Fibroblast of lung (primary cell): ENCODE measurements at regions not wholly inside any gene's neighbourhood (a gene's known extent, or its start where the extent isn't known, plus 50 kb on each side); places are given as distances from the start of the nearest gene placed in this dataset.
"Not testable (repeated sequence)": the region's sequence is repeated elsewhere in the genome, so short reads cannot be mapped to it uniquely, and the experiment has no call there.

Experiments used
- DNase-seq, 2 donors: peaks; one replicate each; pipeline versions ENCODE4 v3.0.0 to v3.0.0-alpha.2; 2010; ENCODE audit warnings: low read depth in 2 of 2
- H2AFZ ChIP-seq: 2 replicates; pipeline ENCODE4 v1.5.1; 2012; ENCODE audit warnings: low read length, control low read depth, inconsistent platforms
- H3K27ac ChIP-seq: 2 replicates; pipeline ENCODE4 v1.5.1; 2011; ENCODE audit warnings: low read length, control low read depth; ENCODE audit not compliant: insufficient read depth
- H3K27me3 ChIP-seq: 2 replicates; pipeline ENCODE4 v1.5.1; 2011; ENCODE audit warnings: mild to moderate bottlenecking, low read length; ENCODE audit not compliant: control insufficient read depth, insufficient read depth
- H3K36me3 ChIP-seq: 2 replicates; pipeline ENCODE4 v1.5.1; 2011; ENCODE audit warnings: low read length; ENCODE audit not compliant: control insufficient read depth, insufficient read depth
- H3K4me1 ChIP-seq: 2 replicates; pipeline ENCODE4 v1.5.1; 2011; ENCODE audit warnings: low read length; ENCODE audit not compliant: control insufficient read depth, insufficient read depth; ENCODE audit errors: extremely low read depth
- H3K4me2 ChIP-seq: 2 replicates; pipeline ENCODE4 v1.5.1; 2011; ENCODE audit warnings: low read length, control low read depth; ENCODE audit not compliant: insufficient read depth; ENCODE audit errors: extremely low read depth
- H3K4me3 ChIP-seq, 4 experiments: fragments of 200-600 bp in 1 of 4; sonication (generic) in 1 of 4; replicated peaks in 1 of 4; 2 replicates each; pipeline ENCODE4 v1.5.1; 2011 to 2016; ENCODE audit warnings: low read length in 4 of 4, low read depth in 3 of 4, mild to moderate bottlenecking in 3 of 4, control low read depth in 2 of 4, inconsistent platforms in 1 of 4, mixed read lengths in 1 of 4; ENCODE audit not compliant: insufficient read depth in 1 of 4; ENCODE audit errors: control extremely low read depth in 1 of 4
- H3K79me2 ChIP-seq: 2 replicates; pipeline ENCODE4 v1.5.1; 2012; ENCODE audit warnings: mild to moderate bottlenecking, low read length, inconsistent platforms; ENCODE audit not compliant: control insufficient read depth, insufficient read depth
- H3K9ac ChIP-seq: 2 replicates; pipeline ENCODE4 v1.5.1; 2011; ENCODE audit warnings: mild to moderate bottlenecking, low read length, control low read depth; ENCODE audit not compliant: insufficient read depth
- H3K9me3 ChIP-seq: 2 replicates; pipeline ENCODE4 v1.5.1; 2012; ENCODE audit warnings: low read depth, low read length; ENCODE audit not compliant: control insufficient read depth, insufficient read depth
- H4K20me1 ChIP-seq: 2 replicates; pipeline ENCODE4 v1.5.1; 2011; ENCODE audit warnings: low read length; ENCODE audit not compliant: control insufficient read depth, insufficient read depth; ENCODE audit errors: extremely low read depth
- CTCF ChIP-seq, 2 donors: IDR thresholded peaks in 1 of 2; conservative IDR thresholded peaks in 1 of 2; 1 replicate in 1 of 2; 2 replicates in 1 of 2; pipeline ENCODE4 v1.5.1; 2011 to 2012; ENCODE audit warnings: low read length in 2 of 2, control low read depth in 1 of 2, inconsistent platforms in 1 of 2, low read depth in 1 of 2, mild to moderate bottlenecking in 1 of 2
- EZH2 ChIP-seq: IDR thresholded peaks from 2 replicates; pipeline ENCODE4 v1.5.1; 2012; ENCODE audit warnings: low read length, control low read depth, mild to moderate bottlenecking; ENCODE audit errors: missing control alignments

- H3K27ac ChIP-seq = no peak overlapping the region
- no peaks in the 10 kb centered on the region for H3K4me1 ChIP-seq
- TF ChIP-seq CTCF (conservative IDR thresholded peaks at IDR 0.05 in 1 of 2, IDR thresholded peaks at IDR 0.05 in 1 of 2; ENCODE audit: low read depth in 1 of 2, low read length in 2 of 2) = no peak
- no peak for TF ChIP-seq EZH2
- no peaks in the 10 kb centered on the region for H3K79me2 ChIP-seq
- H3K4me2 ChIP-seq = no peak overlapping the region
- DNase-seq = no peak
- H3K4me3 ChIP-seq = no peak overlapping the region
- H3K9me3 ChIP-seq = no peaks in the 10 kb centered on the region
- no peaks in the 10 kb centered on the region for H3K27me3 ChIP-seq
- no peaks in the 10 kb centered on the region for H4K20me1 ChIP-seq
- H3K36me3 ChIP-seq = no peaks in the 10 kb centered on the region
- H2AFZ ChIP-seq = no peak overlapping the region
- no peak overlapping the region for H3K9ac ChIP-seq
Observed at GRCh38 chr1:228653748-228654147, 81.5 kb upstream of the RHOU start.

DNA sequence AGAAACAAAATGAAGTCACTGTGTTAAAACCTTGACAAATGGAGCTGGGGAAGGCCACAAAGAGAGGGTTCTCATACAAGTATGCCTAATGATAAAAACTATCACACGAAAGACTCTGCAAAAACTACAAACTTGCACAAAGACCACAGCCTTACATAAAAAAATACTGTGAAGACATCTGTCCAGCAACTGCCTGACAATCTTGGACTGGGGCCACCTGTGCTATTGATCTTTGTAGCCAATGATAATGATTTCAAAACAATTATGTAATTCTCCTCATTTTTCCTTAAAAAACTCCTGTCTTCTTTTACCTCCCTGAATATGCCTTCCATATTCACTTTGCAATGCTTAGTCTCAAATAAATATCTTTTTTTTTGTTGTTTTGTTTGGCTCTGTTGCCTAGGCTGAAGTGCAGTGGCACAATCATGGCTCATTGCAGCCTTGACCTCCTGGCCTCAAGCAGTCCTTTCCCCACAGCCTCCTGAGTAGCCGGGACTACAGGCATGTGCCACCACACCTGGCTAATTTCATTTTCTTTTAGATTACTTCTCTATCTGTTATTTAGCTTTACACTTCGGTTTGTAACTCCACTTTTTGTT is 79.4 kb upstream of the RHOU start:
- H3K27me3 ChIP-seq = no peaks in the 10 kb centered on the region
- H3K4me3 ChIP-seq = no peak overlapping the region
- H4K20me1 ChIP-seq = no peaks in the 10 kb centered on the region
- DNase-seq = no peak
- no peaks in the 10 kb centered on the region for H3K79me2 ChIP-seq
- TF ChIP-seq CTCF (conservative IDR thresholded peaks at IDR 0.05 in 1 of 2, IDR thresholded peaks at IDR 0.05 in 1 of 2; ENCODE audit: low read depth in 1 of 2, low read length in 2 of 2) (no peak), EZH2 (no peak)
- no peaks in the 10 kb centered on the region for H3K9me3 ChIP-seq
- no peak overlapping the region for H3K27ac ChIP-seq
- H3K4me2 ChIP-seq = no peak overlapping the region
- H3K4me1 ChIP-seq = no peaks in the 10 kb centered on the region
- no peaks in the 10 kb centered on the region for H3K36me3 ChIP-seq
- H2AFZ ChIP-seq = no peak overlapping the region
- no peak overlapping the region for H3K9ac ChIP-seq

DNA sequence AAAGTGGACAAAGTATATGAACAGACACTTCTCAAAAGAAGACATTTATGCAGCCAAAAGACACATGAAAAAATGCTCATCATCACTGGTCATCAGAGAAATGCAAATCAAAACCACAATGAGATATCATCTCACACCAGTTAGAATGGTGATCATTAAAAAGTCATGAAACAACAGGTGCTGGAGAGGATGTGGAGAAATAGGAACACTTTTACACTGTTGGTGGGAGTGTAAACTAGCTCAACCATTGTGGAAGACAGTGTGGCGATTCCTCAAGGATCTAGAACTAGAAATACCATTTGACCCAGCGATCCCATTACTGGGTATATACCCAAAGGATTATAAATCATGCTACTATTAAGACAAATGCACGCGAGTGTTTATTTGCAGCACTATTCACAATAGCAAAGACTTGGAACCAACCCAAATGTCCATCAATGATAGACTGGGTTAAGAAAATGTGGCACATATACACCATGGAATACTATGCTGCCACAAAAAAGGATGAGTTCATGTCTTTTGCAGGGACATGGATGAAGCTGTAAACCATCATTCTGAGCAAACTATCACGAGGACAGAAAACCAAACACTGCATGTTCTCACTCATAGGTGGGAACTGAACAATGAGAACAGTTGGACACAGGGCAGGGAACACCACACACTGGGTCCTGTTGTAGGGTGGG is 73.1 kb upstream of the RHOU start:
- H3K4me3 ChIP-seq, DNase-seq, H3K4me1 ChIP-seq, H3K9ac ChIP-seq, H4K20me1 ChIP-seq, H3K36me3 ChIP-seq, H2AFZ ChIP-seq, H3K27ac ChIP-seq, H3K27me3 ChIP-seq, H3K4me2 ChIP-seq, H3K9me3 ChIP-seq, H3K79me2 ChIP-seq: not testable (repeated sequence)
